ENCODE measurements at regions not wholly inside any gene's neighbourhood (a gene's known extent, or its start where the extent isn't known, plus 50 kb on each side); places are given as distances from the start of the nearest gene placed in this dataset.

- TF ChIP-seq POLR2A (IDR thresholded peaks at IDR 0.05): no peak
- no peak for TF ChIP-seq CTCF (IDR thresholded peaks at IDR 0.05)
- no peak for TF ChIP-seq EP300 (IDR thresholded peaks at IDR 0.05)
These were observed 487.1 kb downstream of the PLOD2 start for GRCh38 chr3:145673838-145674237.

Measured in tibial nerve (tissue), 4 donors.